Caco-2 (cell line): ENCODE measurements at regions not wholly inside any gene's neighbourhood (a gene's known extent, or its start where the extent isn't known, plus 50 kb on each side); places are given as distances from the start of the nearest gene placed in this dataset.

Experiments used
- BruUV-seq: library from RNA; stranded (reverse); fragments of 400-500 nt; replicated peaks from 2 replicates; lab custom pipeline; 2021; lab: Mats Ljungman, UMichigan
- CTCF ChIA-PET: fragments of 300-600 bp; sonication (Branson Sonifier 250); formaldehyde crosslinking; loops from one replicate; lab custom pipeline; 2022; ENCODE audit warnings: antibody characterized with exemption; lab: Charles Lee
- POLR2A ChIA-PET: fragments of 300-600 bp; sonication (Branson Sonifier 250); formaldehyde crosslinking; loops from one replicate; lab custom pipeline; 2022; ENCODE audit warnings: antibody characterized with exemption; lab: Charles Lee
- DNase-seq, 2 experiments: peaks; one replicate each; pipeline versions ENCODE4 v3.0.0 to v3.0.0-alpha.2; 2020 to 2022
- H3K27me3 ChIP-seq: replicated peaks from 2 replicates; pipeline ENCODE4 v1.6.0; 2011; ENCODE audit warnings: low read length; ENCODE audit not compliant: control insufficient read depth, insufficient read depth
- H3K36me3 ChIP-seq: 2 replicates; pipeline ENCODE4 v1.5.1; 2011; ENCODE audit warnings: low read length; ENCODE audit not compliant: control insufficient read depth, insufficient read depth
- H3K4me1 ChIP-seq: fragments of 250-450 bp; sonication (Bioruptor Pico); 2 replicates; pipeline ENCODE4 v1.5.1; 2020; ENCODE audit warnings: mild to moderate bottlenecking
- H3K4me3 ChIP-seq: 2 replicates; pipeline ENCODE4 v1.5.1; 2011; ENCODE audit warnings: low read depth, mild to moderate bottlenecking, control low read depth, low read length
- H3K9me3 ChIP-seq: fragments of 250-450 bp; sonication (Bioruptor Pico); 2 replicates; pipeline ENCODE4 v1.5.1; 2020; ENCODE audit warnings: mild to moderate bottlenecking, moderate library complexity
- H3K27ac Mint-ChIP-seq: one replicate; pipeline ENCODE4 v1.8.0; 2022; ENCODE audit warnings: mixed read lengths; ENCODE audit not compliant: unreplicated experiment
- H3K27me3 Mint-ChIP-seq: one replicate; pipeline ENCODE4 v1.8.0; 2022; ENCODE audit warnings: mixed read lengths; ENCODE audit not compliant: insufficient read depth, unreplicated experiment
- H3K36me3 Mint-ChIP-seq: one replicate; pipeline ENCODE4 v1.8.0; 2022; ENCODE audit warnings: mild to moderate bottlenecking, mixed read lengths; ENCODE audit not compliant: insufficient read depth, unreplicated experiment
- H3K4me1 Mint-ChIP-seq: one replicate; pipeline ENCODE4 v1.8.0; 2022; ENCODE audit warnings: low read depth, mixed read lengths; ENCODE audit not compliant: unreplicated experiment
- H3K4me3 Mint-ChIP-seq: one replicate; pipeline ENCODE4 v1.8.0; 2022; ENCODE audit warnings: mild to moderate bottlenecking, moderate library complexity, mixed read lengths; ENCODE audit not compliant: unreplicated experiment
- H3K9me3 Mint-ChIP-seq: one replicate; pipeline ENCODE4 v1.8.0; 2022; ENCODE audit warnings: mixed read lengths; ENCODE audit not compliant: unreplicated experiment
- intact Hi-C: fragments of 100-400 bp; cut with micrococcal nuclease; formaldehyde crosslinking; loops from one replicate; pipeline ENCODE4 v1.10.0; 2022; ENCODE audit not compliant: unreplicated experiment
- TF ChIP-seq, protein P1 (sequence below), 2 experiments: fragments of 200-600 bp in 1 of 2; IDR thresholded peaks; 1 replicate in 1 of 2; 2 replicates in 1 of 2; pipeline versions ENCODE4 v1.5.1 to v1.8.0; 2011 to 2022; ENCODE audit warnings: antibody characterized with exemption in 1 of 2, control low read depth in 1 of 2, inconsistent platforms in 1 of 2, low read depth in 1 of 2, low read length in 1 of 2, mild to moderate bottlenecking in 1 of 2, moderate library complexity in 1 of 2; ENCODE audit not compliant: insufficient read depth in 1 of 2, severe bottlenecking in 1 of 2, unreplicated experiment in 1 of 2

DNA sequence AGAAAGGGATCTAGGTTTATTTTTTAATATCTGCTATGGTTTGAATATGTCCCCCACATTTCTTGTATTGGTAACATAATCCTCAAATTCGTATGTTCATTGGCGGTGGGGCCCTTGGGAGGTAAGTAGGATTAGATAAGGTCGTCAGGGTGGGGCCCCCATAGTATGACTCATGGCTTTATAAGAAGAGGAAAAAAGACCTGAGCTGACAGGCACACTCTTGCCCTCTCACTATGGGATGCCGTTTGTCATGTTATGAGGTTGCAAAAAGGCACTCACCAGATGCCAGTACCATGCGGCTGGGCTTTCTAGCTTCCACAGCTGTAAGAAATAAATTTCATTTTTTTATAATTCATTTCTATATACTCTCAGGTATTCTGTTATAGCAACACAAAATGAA is 67.3 kb upstream of the SGCD start:
- POLR2A ChIA-PET: no interaction called here

DNA sequence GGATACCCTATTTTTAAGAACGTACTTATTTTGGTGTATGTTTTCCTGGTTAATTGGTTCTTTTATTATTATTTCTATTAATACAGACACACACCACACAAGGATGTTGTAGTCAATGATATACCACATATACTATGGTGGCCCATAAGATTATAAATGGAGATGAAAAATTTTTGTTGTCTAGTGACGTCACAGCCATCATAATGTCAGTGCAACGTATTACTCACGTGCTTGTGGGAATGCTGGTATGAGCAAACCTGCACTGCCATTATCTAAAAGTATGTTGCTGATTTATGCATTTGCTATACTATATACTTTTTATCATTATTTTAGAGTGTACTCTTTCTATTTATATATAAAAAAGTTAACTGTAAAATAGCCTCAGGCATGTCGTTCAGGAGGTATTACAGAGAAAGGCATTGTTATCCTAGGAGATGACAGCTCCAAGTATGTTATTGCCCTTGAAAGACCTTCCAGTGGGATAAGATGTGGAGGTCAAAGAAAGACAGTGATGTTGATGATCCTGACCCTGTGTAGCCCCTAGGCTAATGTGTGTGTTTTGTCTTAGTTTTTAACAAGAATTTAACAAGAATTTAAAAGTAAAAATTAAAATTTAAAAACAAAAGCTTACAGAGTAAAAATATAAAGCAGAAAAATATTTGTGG is 65.6 kb upstream of the SGCD start:
- no peaks in the 10 kb centered on the region for H3K36me3 ChIP-seq
- no peaks in the 10 kb centered on the region for H3K9me3 ChIP-seq
- no peaks in the 10 kb centered on the region for H3K9me3 Mint-ChIP-seq
- no TSS peak for BruUV-seq
- no peaks in the 10 kb centered on the region for H3K36me3 Mint-ChIP-seq
- no peak overlapping the region for H3K4me3 Mint-ChIP-seq
- H3K27me3 ChIP-seq: no peaks in the 10 kb centered on the region
- ChIA-PET POLR2A (no interaction called here), CTCF (no interaction called here)
- H3K27me3 Mint-ChIP-seq: no peaks in the 10 kb centered on the region
- intact Hi-C loops: no loop called here
- H3K4me1 ChIP-seq: no peaks in the 10 kb centered on the region
- H3K27ac Mint-ChIP-seq: no peak overlapping the region
- H3K4me1 Mint-ChIP-seq: no peaks in the 10 kb centered on the region
- no peak for DNase-seq
- no peak overlapping the region for H3K4me3 ChIP-seq
- TF ChIP-seq, protein P1, sequence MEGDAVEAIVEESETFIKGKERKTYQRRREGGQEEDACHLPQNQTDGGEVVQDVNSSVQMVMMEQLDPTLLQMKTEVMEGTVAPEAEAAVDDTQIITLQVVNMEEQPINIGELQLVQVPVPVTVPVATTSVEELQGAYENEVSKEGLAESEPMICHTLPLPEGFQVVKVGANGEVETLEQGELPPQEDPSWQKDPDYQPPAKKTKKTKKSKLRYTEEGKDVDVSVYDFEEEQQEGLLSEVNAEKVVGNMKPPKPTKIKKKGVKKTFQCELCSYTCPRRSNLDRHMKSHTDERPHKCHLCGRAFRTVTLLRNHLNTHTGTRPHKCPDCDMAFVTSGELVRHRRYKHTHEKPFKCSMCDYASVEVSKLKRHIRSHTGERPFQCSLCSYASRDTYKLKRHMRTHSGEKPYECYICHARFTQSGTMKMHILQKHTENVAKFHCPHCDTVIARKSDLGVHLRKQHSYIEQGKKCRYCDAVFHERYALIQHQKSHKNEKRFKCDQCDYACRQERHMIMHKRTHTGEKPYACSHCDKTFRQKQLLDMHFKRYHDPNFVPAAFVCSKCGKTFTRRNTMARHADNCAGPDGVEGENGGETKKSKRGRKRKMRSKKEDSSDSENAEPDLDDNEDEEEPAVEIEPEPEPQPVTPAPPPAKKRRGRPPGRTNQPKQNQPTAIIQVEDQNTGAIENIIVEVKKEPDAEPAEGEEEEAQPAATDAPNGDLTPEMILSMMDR (IDR thresholded peaks at IDR 0.05; ENCODE audit: insufficient read depth in 1 of 2, low read depth in 1 of 2, low read length in 1 of 2, severe bottlenecking in 1 of 2, unreplicated experiment in 1 of 2): no peak

More for the DNA sequence above, 67.3 kb upstream of the SGCD start:
- Histone ChIP-seq H3K4me3 (no peak overlapping the region), H3K27me3 (no peaks in the 10 kb centered on the region), H3K9me3 (no peaks in the 10 kb centered on the region), H3K4me1 (no peaks in the 10 kb centered on the region), H3K36me3 (no peaks in the 10 kb centered on the region)
- Mint-ChIP-seq H3K4me3 (no peak overlapping the region), H3K9me3 (no peaks in the 10 kb centered on the region), H3K4me1 (no peaks in the 10 kb centered on the region), H3K27me3 (no peaks in the 10 kb centered on the region), H3K27ac (no peak overlapping the region), H3K36me3 (no peaks in the 10 kb centered on the region)
- CTCF ChIA-PET: no interaction called here
- TF ChIP-seq, protein P1 (IDR thresholded peaks at IDR 0.05; ENCODE audit: insufficient read depth in 1 of 2, low read depth in 1 of 2, low read length in 1 of 2, severe bottlenecking in 1 of 2, unreplicated experiment in 1 of 2): no peak
- BruUV-seq: no TSS peak
- no peak for DNase-seq
- intact Hi-C loops: no loop called here

DNA sequence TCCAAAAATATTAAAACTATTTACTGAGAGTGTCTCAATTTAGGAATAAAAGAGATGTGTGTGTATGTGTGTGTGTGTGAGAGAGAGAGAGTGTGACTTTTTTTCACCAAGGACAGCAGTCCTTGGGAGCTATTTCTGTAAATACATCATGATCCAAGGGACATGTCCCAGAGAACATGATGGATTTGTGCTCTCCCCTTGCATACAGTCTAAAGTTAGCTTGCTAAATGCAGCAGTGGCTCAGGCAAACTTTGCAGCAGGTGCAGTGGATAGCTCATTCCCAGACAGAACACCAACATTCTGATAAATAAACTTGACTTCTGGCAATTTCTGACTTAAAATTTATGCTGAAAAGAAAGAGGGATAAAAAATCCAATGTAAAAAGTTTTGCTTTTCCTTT is 55.4 kb upstream of the SGCD start:
- Histone ChIP-seq H3K36me3 (no peaks in the 10 kb centered on the region), H3K4me3 (no peak overlapping the region), H3K4me1 (no peaks in the 10 kb centered on the region), H3K27me3 (no peaks in the 10 kb centered on the region), H3K9me3 (no peaks in the 10 kb centered on the region)
- TF ChIP-seq, protein P1 (IDR thresholded peaks at IDR 0.05; ENCODE audit: insufficient read depth in 1 of 2, low read depth in 1 of 2, low read length in 1 of 2, severe bottlenecking in 1 of 2, unreplicated experiment in 1 of 2): no peak
- Mint-ChIP-seq H3K27ac (no peak overlapping the region), H3K4me1 (no peaks in the 10 kb centered on the region), H3K9me3 (no peaks in the 10 kb centered on the region), H3K4me3 (no peak overlapping the region), H3K36me3 (no peaks in the 10 kb centered on the region), H3K27me3 (no peaks in the 10 kb centered on the region)
- BruUV-seq: no TSS peak
- CTCF ChIA-PET: no interaction called here
- POLR2A ChIA-PET: no interaction called here
- intact Hi-C loops: no loop called here
- no peak for DNase-seq
